Common myeloid progenitor, CD34-positive (primary cell): ENCODE measurements at regions not wholly inside any gene's neighbourhood (a gene's known extent, or its start where the extent isn't known, plus 50 kb on each side); places are given as distances from the start of the nearest gene placed in this dataset.

Experiments
- CTCF ChIA-PET: fragments of 350-600 bp; sonication (Branson Sonifier 250); formaldehyde crosslinking; loops from one replicate; lab custom pipeline; 2021; ENCODE audit warnings: antibody characterized with exemption; lab: Charles Lee
- POLR2A ChIA-PET: fragments of 350-600 bp; sonication (Branson Sonifier 250); formaldehyde crosslinking; loops from one replicate; lab custom pipeline; 2021; ENCODE audit warnings: antibody characterized with exemption; lab: Charles Lee
- DNase-seq, 3 donors: peaks; one replicate each; pipeline versions ENCODE4 v3.0.0 to v3.0.0-alpha.2; 2013
- H3K27ac ChIP-seq, 2 experiments: 1 replicate in 1 of 2; 2 replicates in 1 of 2; pipeline ENCODE4 v1.7.0; 2013; ENCODE audit warnings: inconsistent platforms in 2 of 2, low read length in 2 of 2, mild to moderate bottlenecking in 2 of 2, low read depth in 1 of 2, moderate library complexity in 1 of 2; ENCODE audit not compliant: severe bottlenecking in 2 of 2, insufficient read depth in 1 of 2, poor library complexity in 1 of 2
- H3K27me3 ChIP-seq, 5 experiments: replicated peaks in 2 of 5; 1 replicate in 3 of 5; 2 replicates in 2 of 5; pipeline versions ENCODE4 v1.6.1 to v1.7.0; 2013; ENCODE audit warnings: low read length in 4 of 5, mild to moderate bottlenecking in 2 of 5, moderate library complexity in 2 of 5, inconsistent platforms in 1 of 5; ENCODE audit not compliant: insufficient read depth in 5 of 5, control insufficient read depth in 4 of 5
- H3K36me3 ChIP-seq, 4 experiments: 1 replicate in 2 of 4; 2 replicates in 2 of 4; pipeline versions ENCODE4 v1.6.1 to v1.7.0; 2013; ENCODE audit warnings: low read length in 3 of 4, control low read depth in 1 of 4, mild to moderate bottlenecking in 1 of 4; ENCODE audit not compliant: control insufficient read depth in 4 of 4, insufficient read depth in 4 of 4
- H3K4me1 ChIP-seq, 4 experiments: 1 replicate in 3 of 4; 2 replicates in 1 of 4; pipeline versions ENCODE4 v1.6.1 to v1.7.1; 2013; ENCODE audit warnings: low read length in 3 of 4, mild to moderate bottlenecking in 3 of 4, control low read depth in 1 of 4, inconsistent platforms in 1 of 4, moderate library complexity in 1 of 4; ENCODE audit not compliant: control insufficient read depth in 4 of 4, insufficient read depth in 4 of 4; ENCODE audit errors: control extremely low read depth in 1 of 4
- H3K4me3 ChIP-seq, 7 experiments: 1 replicate in 4 of 7; 2 replicates in 3 of 7; pipeline versions ENCODE4 v1.5.1 to v1.7.0; 2013; ENCODE audit warnings: mild to moderate bottlenecking in 7 of 7, low read length in 6 of 7, moderate library complexity in 6 of 7, inconsistent platforms in 2 of 7, low read depth in 2 of 7, control low read depth in 1 of 7; ENCODE audit not compliant: insufficient read depth in 4 of 7, control insufficient read depth in 1 of 7; ENCODE audit errors: extremely low read depth in 1 of 7
- H3K9me3 ChIP-seq, 5 experiments: 1 replicate in 4 of 5; 2 replicates in 1 of 5; pipeline versions ENCODE4 v1.6.1 to v1.7.1; 2013; ENCODE audit warnings: low read length in 4 of 5, mild to moderate bottlenecking in 2 of 5, inconsistent platforms in 1 of 5, low read depth in 1 of 5, moderate library complexity in 1 of 5; ENCODE audit not compliant: control insufficient read depth in 4 of 5, insufficient read depth in 2 of 5; ENCODE audit errors: control extremely low read depth in 1 of 5
- WGBS: methylation state at CpG from one replicate; pipeline ENCODE4 v1.1.5; 2013; ENCODE audit not compliant: insufficient coverage; 5-methylcytosine and 5-hydroxymethylcytosine counted together

DNA sequence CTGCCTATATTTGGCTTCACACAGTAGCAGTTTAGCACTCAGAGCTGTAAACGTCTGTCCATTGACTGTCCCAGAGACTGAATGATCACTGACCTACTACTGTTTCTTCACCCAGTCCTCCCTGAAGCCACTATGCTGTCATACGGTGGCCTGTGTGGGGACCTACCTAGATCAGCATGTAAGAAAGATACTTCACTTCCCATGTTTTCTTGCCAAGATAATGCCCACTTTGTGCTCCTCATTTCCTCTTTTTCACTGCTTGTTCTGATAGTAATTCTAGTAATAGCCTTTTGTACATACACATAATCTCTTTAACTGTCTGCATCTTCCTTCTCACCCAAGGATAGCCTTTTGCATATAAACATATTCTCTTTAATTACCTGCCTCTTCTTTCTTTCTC is 109.9 kb upstream of the TIAM2 start:
- POLR2A ChIA-PET = no interaction called here
- no peak overlapping the region for H3K27ac ChIP-seq
- H3K27me3 ChIP-seq = no peaks in the 10 kb centered on the region
- no peak overlapping the region for H3K4me3 ChIP-seq
- H3K4me1 ChIP-seq = no peaks in the 10 kb centered on the region
- WGBS = 79% methylated on average over 2 of the region's 2 CpGs
- peaks cover 0 to 4% (median 0%) of the 10 kb centered on the region in 4 experiments for H3K36me3 ChIP-seq
- CTCF ChIA-PET = interaction anchor here (1.6 kb wide), 1 partner anchor 9 kb away, joined by 4 read pairs; no protein-coding TSS in a partner anchor
- no peaks in the 10 kb centered on the region for H3K9me3 ChIP-seq
- peak in 2 of 3 donors; percentile 12 to 35 for DNase-seq

DNA sequence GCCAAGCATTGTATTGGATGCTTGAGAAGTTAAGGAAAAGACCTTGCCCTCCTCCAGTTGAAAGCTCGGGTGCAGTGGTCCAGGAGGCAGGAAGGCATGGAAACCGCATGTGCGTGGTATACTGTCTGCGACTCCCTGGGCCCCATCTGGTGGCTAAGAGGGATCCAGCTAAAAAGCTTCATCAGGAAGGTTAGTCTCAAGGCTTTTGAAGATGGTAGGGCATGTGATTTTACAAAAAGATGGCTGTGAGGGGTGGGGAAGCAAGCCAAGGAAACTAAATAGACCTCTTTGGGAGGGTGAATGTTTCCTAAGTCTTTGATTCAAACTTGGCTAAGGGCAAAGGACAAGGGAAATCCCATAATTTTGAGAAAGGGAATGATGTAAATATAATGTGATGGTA is 109.1 kb upstream of the TIAM2 start:
- 95% methylated on average over 4 of the region's 4 CpGs for WGBS
- no peak for DNase-seq
- no peaks in the 10 kb centered on the region for H3K9me3 ChIP-seq
- H3K4me1 ChIP-seq = no peaks in the 10 kb centered on the region
- H3K36me3 ChIP-seq = peaks cover 0 to 4% (median 0%) of the 10 kb centered on the region in 4 experiments
- no peaks in the 10 kb centered on the region for H3K27me3 ChIP-seq
- H3K27ac ChIP-seq = no peak overlapping the region
- CTCF ChIA-PET = interaction anchor here (1.6 kb wide), 1 partner anchor 9 kb away, joined by 4 read pairs; no protein-coding TSS in a partner anchor
- H3K4me3 ChIP-seq = no peak overlapping the region
- POLR2A ChIA-PET = no interaction called here

DNA sequence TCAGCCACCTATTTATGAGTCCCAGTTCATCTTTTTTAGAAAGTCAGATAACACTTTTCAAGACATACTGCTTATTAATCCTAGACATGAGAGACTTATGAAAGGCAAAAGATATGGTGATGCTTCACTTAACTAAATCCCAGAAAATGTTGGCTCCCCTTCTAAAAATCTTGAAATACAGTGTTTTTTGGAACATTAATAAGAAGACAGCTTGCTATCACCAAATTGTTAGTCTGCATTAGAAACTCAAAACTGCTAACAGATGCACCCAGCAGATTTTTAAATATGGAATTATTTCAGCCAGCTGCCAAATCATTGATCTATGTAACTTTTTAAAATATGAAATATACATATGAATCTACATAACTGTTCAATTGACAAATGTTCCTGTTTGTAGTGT is 108.6 kb upstream of the TIAM2 start:
- no peaks in the 10 kb centered on the region for H3K27me3 ChIP-seq
- ChIA-PET CTCF (interaction anchor here (1.6 kb wide), 1 partner anchor 10 kb away, joined by 4 read pairs; no protein-coding TSS in a partner anchor), POLR2A (no interaction called here)
- no peaks in the 10 kb centered on the region for H3K9me3 ChIP-seq
- no peak for DNase-seq
- H3K27ac ChIP-seq = no peak overlapping the region
- no peak overlapping the region for H3K4me3 ChIP-seq
- peaks cover 0 to 4% (median 0%) of the 10 kb centered on the region in 4 experiments for H3K36me3 ChIP-seq
- H3K4me1 ChIP-seq = no peaks in the 10 kb centered on the region

DNA sequence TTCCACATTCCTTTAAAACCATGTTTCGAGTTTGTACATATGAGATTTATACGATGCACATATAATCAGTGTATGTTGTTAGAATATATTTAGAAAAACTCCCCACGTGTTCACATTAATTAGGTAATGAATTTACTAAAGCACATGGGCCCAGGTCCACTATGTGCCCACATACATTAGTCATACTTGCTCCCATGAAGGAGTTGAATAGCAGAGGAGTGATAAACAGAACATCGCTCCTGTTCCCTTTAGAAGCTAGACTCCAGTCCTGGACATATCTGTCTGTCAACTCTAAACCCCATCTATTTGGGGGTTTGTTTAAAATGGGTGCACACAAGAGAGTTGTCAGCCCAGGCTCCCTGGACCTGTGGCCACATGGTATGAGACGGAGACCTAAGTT is 108.1 kb upstream of the TIAM2 start:
- H3K4me1 ChIP-seq = no peaks in the 10 kb centered on the region
- DNase-seq = no peak
- H3K4me3 ChIP-seq = no peak overlapping the region
- no peak overlapping the region for H3K27ac ChIP-seq
- ChIA-PET POLR2A (no interaction called here), CTCF (no interaction called here)
- no peaks in the 10 kb centered on the region for H3K27me3 ChIP-seq
- no peaks in the 10 kb centered on the region for H3K9me3 ChIP-seq
- 100% methylated on average over 1 of the region's 5 CpGs for WGBS
- H3K36me3 ChIP-seq = peaks cover 0 to 4% (median under 1%) of the 10 kb centered on the region in 4 experiments

DNA sequence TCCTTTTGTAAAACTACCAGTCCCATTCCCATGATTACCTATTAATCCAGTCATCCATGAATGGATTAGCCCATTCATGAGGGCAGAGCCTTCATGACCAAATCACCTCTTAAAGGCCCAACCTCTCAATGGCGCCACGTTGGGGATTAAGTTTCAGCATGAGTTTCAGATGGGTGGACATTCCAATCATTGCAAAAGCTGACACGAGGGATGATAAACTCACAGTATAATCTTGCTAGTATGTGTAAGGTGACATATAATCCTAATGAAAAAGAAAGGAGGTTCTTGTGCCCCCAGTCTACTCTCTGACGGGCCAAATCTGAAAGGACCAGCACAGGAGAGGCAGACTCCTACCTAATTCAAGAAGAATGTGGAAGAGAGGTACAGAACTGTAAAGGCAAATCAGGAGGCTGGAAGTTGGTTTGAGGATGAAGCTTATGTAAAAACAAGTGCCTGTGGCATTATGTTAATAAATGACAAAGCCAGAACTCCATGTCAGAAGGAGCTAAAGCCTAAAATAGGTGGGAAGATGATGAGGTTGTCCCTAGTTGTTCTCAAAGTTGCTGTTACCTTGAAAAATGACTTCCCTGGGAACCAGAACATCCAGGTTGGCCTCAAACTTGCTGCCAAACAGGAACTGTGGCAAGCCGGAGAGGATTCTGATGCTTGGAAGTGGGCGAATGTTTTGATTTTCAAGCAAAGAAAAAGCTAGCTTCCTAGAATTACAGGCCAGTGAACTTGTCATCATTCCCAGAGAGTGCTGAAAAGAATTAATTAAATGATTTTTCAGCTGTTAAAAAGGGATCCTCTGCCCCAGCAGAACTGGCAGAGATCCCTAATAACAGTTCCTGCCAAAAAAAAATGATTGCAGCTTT is 106.5 kb upstream of the TIAM2 start:
- no peak overlapping the region for H3K4me3 ChIP-seq
- 100% methylated on average over 6 of the region's 6 CpGs for WGBS
- POLR2A ChIA-PET = no interaction called here

DNA sequence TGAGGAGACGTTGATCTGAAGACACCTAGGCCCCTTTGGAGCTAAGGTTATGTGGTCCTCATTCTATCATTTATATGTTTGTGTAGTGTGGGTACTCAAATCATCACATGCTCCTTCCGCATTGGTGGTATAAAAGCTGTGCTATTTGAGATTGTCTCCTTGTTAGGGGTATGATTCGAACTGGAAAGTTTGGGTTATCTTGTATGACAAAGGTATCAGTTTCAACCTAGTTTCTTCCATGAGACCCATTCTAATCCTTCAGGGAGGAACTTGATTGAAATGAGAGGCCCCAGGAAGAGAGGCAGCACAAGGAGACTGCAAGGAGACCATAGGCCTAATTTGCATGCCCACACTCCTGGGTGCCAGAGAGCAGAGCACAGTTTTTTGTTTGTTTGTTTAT is 104.2 kb upstream of the TIAM2 start:
- CTCF ChIA-PET = interaction anchor here (1.3 kb wide), 1 partner anchor 9 kb away, joined by 4 read pairs; no protein-coding TSS in a partner anchor
- DNase-seq = no peak
- no peaks in the 10 kb centered on the region for H3K9me3 ChIP-seq
- no peak overlapping the region for H3K4me3 ChIP-seq
- H3K4me1 ChIP-seq = peaks cover 0 to 3% (median 0%) of the 10 kb centered on the region in 4 experiments
- peaks cover 0 to 2% (median 0%) of the 10 kb centered on the region in 4 experiments for H3K36me3 ChIP-seq
- H3K27ac ChIP-seq = no peak overlapping the region
- POLR2A ChIA-PET = no interaction called here
- WGBS = no CpG with 5 or more reads among the region's 3 CpGs
- H3K27me3 ChIP-seq = no peaks in the 10 kb centered on the region

More for the DNA sequence above, 106.5 kb upstream of the TIAM2 start:
- H3K9me3 ChIP-seq = no peaks in the 10 kb centered on the region
- CTCF ChIA-PET = interaction anchor here (0.8 to 1.5 kb wide), 4 partner anchors 11 to 39 kb away, joined by 3 to 4 read pairs (median 3); no protein-coding TSS in a partner anchor
- H3K27ac ChIP-seq = no peak overlapping the region
- no peaks in the 10 kb centered on the region for H3K27me3 ChIP-seq
- DNase-seq = no peak
- peaks cover 0 to 4% (median under 1%) of the 10 kb centered on the region in 4 experiments for H3K36me3 ChIP-seq
- H3K4me1 ChIP-seq = no peaks in the 10 kb centered on the region

DNA sequence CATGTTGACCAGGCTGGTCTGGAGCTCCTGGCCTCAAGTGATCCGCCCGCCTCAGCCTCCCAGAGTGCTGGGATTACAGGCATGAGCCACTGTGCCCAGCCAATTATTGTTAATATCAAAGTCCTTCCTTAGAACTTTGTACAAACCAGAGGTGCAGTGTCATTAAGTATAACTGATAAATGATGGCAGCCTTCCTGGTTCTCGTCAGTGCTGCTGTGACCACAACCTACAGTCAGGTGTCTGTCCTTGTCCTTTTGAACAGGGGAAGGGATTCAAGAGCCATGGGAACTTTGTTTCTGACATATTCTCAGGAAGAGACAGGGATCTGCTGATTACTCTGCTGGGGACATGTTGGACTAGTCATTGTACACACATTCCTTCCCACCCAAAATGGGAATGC is 103.2 kb upstream of the TIAM2 start:
- POLR2A ChIA-PET = no interaction called here
- no peak for DNase-seq

More for the DNA sequence above, 103.2 kb upstream of the TIAM2 start:
- no peaks in the 10 kb centered on the region for H3K9me3 ChIP-seq
- no peak overlapping the region for H3K27ac ChIP-seq
- peaks cover 0 to 3% (median 0%) of the 10 kb centered on the region in 4 experiments for H3K4me1 ChIP-seq
- WGBS = 96% methylated on average over 3 of the region's 3 CpGs
- H3K27me3 ChIP-seq = no peaks in the 10 kb centered on the region
- peaks cover 0 to 2% (median 0%) of the 10 kb centered on the region in 4 experiments for H3K36me3 ChIP-seq
- H3K4me3 ChIP-seq = no peak overlapping the region
- CTCF ChIA-PET = interaction anchor here (1.3 kb wide), 1 partner anchor 10 kb away, joined by 4 read pairs; no protein-coding TSS in a partner anchor
